AG04450 (cell line): ENCODE measurements at regions not wholly inside any gene's neighbourhood (a gene's known extent, or its start where the extent isn't known, plus 50 kb on each side); places are given as distances from the start of the nearest gene placed in this dataset.

Experiments used
- CTCF ChIA-PET: fragments of 300-600, 350-600 bp; formaldehyde crosslinking; extraction: SDS; loops from one replicate; lab custom pipeline; 2022; ENCODE audit warnings: antibody characterized with exemption, inconsistent platforms; lab: Charles Lee
- POLR2A ChIA-PET: fragments of 350-600 bp; formaldehyde crosslinking; extraction: SDS; loops from one replicate; lab custom pipeline; 2021; ENCODE audit warnings: antibody characterized with exemption, inconsistent platforms; lab: Yijun Ruan, JAX
- DNase-seq: peaks from one replicate; pipeline ENCODE4 v3.0.0-alpha.2; 2011; ENCODE audit warnings: low read depth, low spot score
- H3K27ac ChIP-seq: one replicate; pipeline ENCODE4 v1.5.1; 2012; ENCODE audit warnings: low read depth, low read length, control low read depth
- H3K27me3 ChIP-seq: one replicate; pipeline ENCODE4 v1.6.0; 2012; ENCODE audit warnings: low read length; ENCODE audit not compliant: control insufficient read depth, insufficient read depth
- H3K4me3 ChIP-seq: 2 replicates; pipeline ENCODE4 v1.5.1; 2011; ENCODE audit warnings: mild to moderate bottlenecking, low read depth, low read length, control low read depth
- H3K9me3 ChIP-seq: 2 replicates; pipeline ENCODE4 v1.5.1; 2012; ENCODE audit warnings: low read length; ENCODE audit not compliant: control insufficient read depth, insufficient read depth
- CTCF ChIP-seq: IDR thresholded peaks from 2 replicates; pipeline ENCODE4 v1.5.1; 2011; ENCODE audit warnings: low read depth, low read length, control low read depth, inconsistent platforms

GRCh38 chr7:157474685-157475084, 137.9 kb downstream of the DNAJB6 start:
- DNase-seq, result no peak
- H3K27me3 ChIP-seq, result no peaks in the 10 kb centered on the region
- H3K4me3 ChIP-seq, result no peak overlapping the region
- TF ChIP-seq CTCF, result peak; percentile 29; the same call in 1 of the 2 replicates
- no peak overlapping the region for H3K27ac ChIP-seq
- POLR2A ChIA-PET, result no interaction called here
- CTCF ChIA-PET, result interaction anchor here (0.6 to 1.4 kb wide), 5 partner anchors 9 to 1124 kb away, joined by 3 to 6 read pairs (median 3); no protein-coding TSS in a partner anchor
- peaks cover 57% of the 10 kb centered on the region for H3K9me3 ChIP-seq

GRCh38 chr7:157475095-157475494, 138.3 kb downstream of the DNAJB6 start:
- H3K9me3 ChIP-seq, result peaks cover 55% of the 10 kb centered on the region
- no peak overlapping the region for H3K27ac ChIP-seq
- no peak for TF ChIP-seq CTCF
- ChIA-PET CTCF (interaction anchor here (1.4 kb wide), 2 partner anchors 10 to 43 kb away, joined by 3 to 6 read pairs; no protein-coding TSS in a partner anchor), POLR2A (no interaction called here)
- no peaks in the 10 kb centered on the region for H3K27me3 ChIP-seq
- no peak overlapping the region for H3K4me3 ChIP-seq
- DNase-seq, result no peak

- no peak for TF ChIP-seq CTCF
- DNase-seq, result no peak
- Histone ChIP-seq H3K4me3 (no peak overlapping the region), H3K9me3 (peaks cover 55% of the 10 kb centered on the region), H3K27ac (no peak overlapping the region), H3K27me3 (no peaks in the 10 kb centered on the region)
- ChIA-PET POLR2A (no interaction called here), CTCF (interaction anchor here (1.4 kb wide), 1 partner anchor 10 kb away, joined by 6 read pairs; no protein-coding TSS in a partner anchor)
Measured at GRCh38 chr7:157475601-157476000, 138.8 kb downstream of the DNAJB6 start.

DNA sequence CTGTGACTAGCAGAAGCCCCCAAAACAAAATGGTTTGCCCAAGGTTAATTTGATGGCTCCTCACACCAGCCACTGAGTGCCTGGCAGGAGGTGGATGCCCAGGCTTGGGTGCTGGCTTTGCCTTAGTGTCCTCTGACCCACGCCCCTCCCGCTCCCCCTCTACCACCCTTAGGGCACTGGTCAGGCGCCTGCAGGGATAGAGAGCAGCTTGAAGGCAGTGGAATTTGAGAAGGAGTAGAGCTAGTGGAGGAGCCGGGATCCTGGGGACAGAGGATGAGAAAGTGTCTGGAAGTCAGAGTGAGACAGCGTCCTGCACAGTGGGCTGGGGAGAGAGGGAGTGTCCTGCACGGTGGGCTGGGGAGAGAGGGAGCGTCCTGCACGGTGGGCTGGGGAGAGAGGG, 139.4 kb downstream of the DNAJB6 start:
- no peak for TF ChIP-seq CTCF
- Histone ChIP-seq H3K9me3 (peaks cover 58% of the 10 kb centered on the region), H3K27ac (no peak overlapping the region), H3K4me3 (no peak overlapping the region), H3K27me3 (no peaks in the 10 kb centered on the region)
- DNase-seq, result no peak
- ChIA-PET CTCF (no interaction called here), POLR2A (no interaction called here)

DNA sequence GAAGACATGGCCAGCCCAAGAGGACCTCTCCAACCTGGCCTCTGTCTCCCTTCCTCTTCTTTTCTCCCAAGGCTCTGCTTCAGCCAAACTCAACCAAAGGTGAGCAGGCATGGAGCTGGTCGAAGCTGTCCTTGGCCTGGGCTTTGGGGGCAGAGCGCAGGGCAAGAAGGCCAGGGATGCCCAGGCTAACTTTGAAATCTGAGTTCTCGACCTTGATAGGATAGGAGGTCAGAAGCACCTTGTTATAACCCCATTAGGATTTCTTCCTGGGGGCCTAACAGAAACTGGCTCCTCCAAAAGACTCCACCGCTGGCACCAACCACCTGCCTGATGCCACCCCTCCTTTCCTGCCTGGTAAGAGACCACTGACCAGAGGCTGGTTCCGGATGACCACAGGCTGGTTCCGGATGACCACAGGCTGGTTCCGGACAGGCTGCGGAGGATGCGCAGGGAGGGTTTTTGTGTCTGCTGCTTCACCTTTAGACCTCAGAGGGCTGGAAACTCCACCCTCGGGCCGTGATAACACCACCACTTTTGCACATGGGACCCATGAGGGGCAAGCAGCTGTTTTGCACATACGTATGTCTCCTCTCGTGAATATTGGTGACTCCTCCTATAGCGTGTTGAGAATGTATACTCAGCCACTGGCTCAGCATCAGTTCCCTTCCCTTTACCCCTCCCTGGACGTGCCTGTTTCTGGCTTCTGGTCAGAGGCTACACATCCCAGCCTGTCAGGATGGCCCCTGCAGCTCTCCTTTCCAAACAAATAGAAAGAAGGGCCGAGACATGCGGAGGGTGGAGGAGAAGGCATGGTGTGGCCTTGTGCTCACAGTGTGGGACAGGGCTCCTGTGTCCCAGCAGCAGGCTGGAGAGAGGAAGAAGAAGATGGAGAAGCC, 140.1 kb downstream of the DNAJB6 start:
- no peak overlapping the region for H3K27ac ChIP-seq
- ChIA-PET POLR2A (no interaction called here), CTCF (no interaction called here)
- peaks cover 60% of the 10 kb centered on the region for H3K9me3 ChIP-seq
- DNase-seq, result no peak
- H3K4me3 ChIP-seq, result no peak overlapping the region
- H3K27me3 ChIP-seq, result no peaks in the 10 kb centered on the region
- no peak for TF ChIP-seq CTCF
